Endometrium (tissue), 2 donors: ENCODE measurements at regions not wholly inside any gene's neighbourhood (a gene's known extent, or its start where the extent isn't known, plus 50 kb on each side); places are given as distances from the start of the nearest gene placed in this dataset.
"Not testable (repeated sequence)": the region's sequence is repeated elsewhere in the genome, so short reads cannot be mapped to it uniquely, and the experiment has no call there.

ENCODE experiments used
- FAIRE-seq: peaks from 2 replicates; lab custom pipeline; 2012; peaks lifted over from hg19 to GRCh38; lab: Jason Lieb, UNC
- donor health status: control.
- donor health status: control.

- peak; percentile 98 for FAIRE-seq
Measured at GRCh38 chr4:59727745-59728144, 1472.4 kb upstream of the ADGRL3 start.

GRCh38 chr4:59728496-59728895 is 1471.6 kb upstream of the ADGRL3 start:
- FAIRE-seq: no peak

- no peak for FAIRE-seq
Measured at GRCh38 chr4:59729321-59729720, 1470.8 kb upstream of the ADGRL3 start.

GRCh38 chr4:59748433-59748832 is 1451.7 kb upstream of the ADGRL3 start:
- no peak for FAIRE-seq

GRCh38 chr4:59759082-59759825 is 1440.9 kb upstream of the ADGRL3 start:
- FAIRE-seq: no peak

- FAIRE-seq: no peak
Measured at GRCh38 chr4:59762344-59762743, 1437.8 kb upstream of the ADGRL3 start.

GRCh38 chr4:59770601-59771264 is 1429.4 kb upstream of the ADGRL3 start:
- FAIRE-seq: no peak

- no peak for FAIRE-seq
Measured at GRCh38 chr4:59772641-59773139, 1427.4 kb upstream of the ADGRL3 start.

GRCh38 chr4:59780271-59780670 is 1419.9 kb upstream of the ADGRL3 start:
- FAIRE-seq: not testable (repeated sequence)

- peak; percentile 73 for FAIRE-seq
Measured at GRCh38 chr4:59805176-59805575, 1395.0 kb upstream of the ADGRL3 start.

GRCh38 chr4:59814402-59815010 is 1385.6 kb upstream of the ADGRL3 start:
- no peak for FAIRE-seq

GRCh38 chr4:59818656-59819055 is 1381.5 kb upstream of the ADGRL3 start:
- FAIRE-seq: no peak

GRCh38 chr4:59823311-59823710 is 1376.8 kb upstream of the ADGRL3 start:
- FAIRE-seq: no peak

GRCh38 chr4:59825104-59825503 is 1375.0 kb upstream of the ADGRL3 start:
- FAIRE-seq: no peak

GRCh38 chr4:59831746-59832145 is 1368.4 kb upstream of the ADGRL3 start:
- no peak for FAIRE-seq

- FAIRE-seq: no peak
Measured at GRCh38 chr4:59834943-59835342, 1365.2 kb upstream of the ADGRL3 start.

GRCh38 chr4:59837751-59838150 is 1362.4 kb upstream of the ADGRL3 start:
- FAIRE-seq: no peak

- no peak for FAIRE-seq
Measured at GRCh38 chr4:59838236-59838635, 1361.9 kb upstream of the ADGRL3 start.

- FAIRE-seq: no peak
Measured at GRCh38 chr4:59841698-59842097, 1358.4 kb upstream of the ADGRL3 start.

- FAIRE-seq: no peak
Measured at GRCh38 chr4:59848457-59848856, 1351.7 kb upstream of the ADGRL3 start.

- FAIRE-seq: no peak
Measured at GRCh38 chr4:59855630-59856352, 1344.3 kb upstream of the ADGRL3 start.

- FAIRE-seq: no peak
Measured at GRCh38 chr4:59869056-59869455, 1331.1 kb upstream of the ADGRL3 start.

GRCh38 chr4:59869559-59869958 is 1330.6 kb upstream of the ADGRL3 start:
- no peak for FAIRE-seq
